ENCODE measurements at regions not wholly inside any gene's neighbourhood (a gene's known extent, or its start where the extent isn't known, plus 50 kb on each side); places are given as distances from the start of the nearest gene placed in this dataset.
"Not testable (repeated sequence)": the region's sequence is repeated elsewhere in the genome, so short reads cannot be mapped to it uniquely, and the experiment has no call there.

DNA sequence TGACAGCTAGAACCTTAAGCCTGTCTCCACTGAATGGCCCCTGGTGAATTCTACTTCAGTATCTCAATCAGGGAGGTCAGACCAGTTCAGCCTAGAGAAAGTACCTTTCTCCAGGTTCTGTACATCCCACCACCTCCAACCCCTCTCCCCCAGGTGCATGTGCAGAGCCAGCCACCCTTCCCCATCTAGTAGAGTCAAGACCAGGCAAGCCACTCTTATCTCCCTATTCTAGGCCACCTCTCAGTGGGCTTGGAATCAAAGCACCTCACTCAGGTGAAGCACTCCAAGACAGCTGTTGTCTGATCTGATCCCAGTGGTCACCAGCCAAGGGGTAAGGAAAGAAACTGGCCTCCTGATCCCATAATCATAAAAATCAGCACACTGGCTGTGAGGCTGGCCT, 340.9 kb downstream of the BCL11B start:
- no peak overlapping the region for H3K27ac ChIP-seq (ENCODE audit: low read length)
- no peaks in the 10 kb centered on the region for H3K4me1 ChIP-seq (ENCODE audit: control insufficient read depth, insufficient read depth, low read length)
- no peaks in the 10 kb centered on the region for H3K36me3 ChIP-seq (ENCODE audit: control insufficient read depth, insufficient read depth, low read length)
- DNase-seq (ENCODE audit: low read depth, low spot score): no peak
- no peaks in the 10 kb centered on the region for H3K27me3 ChIP-seq (ENCODE audit: control insufficient read depth, insufficient read depth, low read length)
- no peaks in the 10 kb centered on the region for H3K9me3 ChIP-seq (ENCODE audit: control insufficient read depth, insufficient read depth, low read length)
- H3K4me3 ChIP-seq (ENCODE audit: low read length): no peak overlapping the region

DNA sequence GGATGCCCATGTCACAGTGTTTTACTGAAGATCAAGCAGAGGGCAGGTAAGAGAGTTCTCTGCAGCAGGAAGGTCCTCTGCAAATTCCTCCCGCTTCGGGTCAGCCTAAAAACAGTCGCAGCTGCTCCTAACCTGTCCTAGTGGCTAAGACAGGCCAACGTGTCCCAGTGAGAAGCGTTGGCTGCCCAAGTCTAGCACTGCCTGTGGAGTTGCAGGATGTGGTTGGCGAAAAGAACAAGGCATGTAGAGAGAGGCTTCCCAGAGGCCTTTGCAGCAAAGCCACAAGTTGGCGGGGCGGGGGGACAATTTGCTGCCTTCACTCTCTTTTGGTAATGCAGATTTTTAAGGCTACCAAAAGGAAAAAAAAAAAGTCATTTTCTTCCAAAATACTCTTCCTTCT, 340.1 kb downstream of the BCL11B start:
- WGBS (ENCODE audit: insufficient coverage, insufficient read length): no CpG with 5 or more reads among the region's 8 CpGs
- H3K9me3 ChIP-seq (ENCODE audit: control insufficient read depth, insufficient read depth, low read length): no peaks in the 10 kb centered on the region
- H3K27ac ChIP-seq (ENCODE audit: low read length): no peak overlapping the region
- no peaks in the 10 kb centered on the region for H3K4me1 ChIP-seq (ENCODE audit: control insufficient read depth, insufficient read depth, low read length)
- H3K36me3 ChIP-seq (ENCODE audit: control insufficient read depth, insufficient read depth, low read length): no peaks in the 10 kb centered on the region
- DNase-seq (ENCODE audit: low read depth, low spot score): no peak
- H3K4me3 ChIP-seq (ENCODE audit: low read length): no peak overlapping the region
- H3K27me3 ChIP-seq (ENCODE audit: control insufficient read depth, insufficient read depth, low read length): no peaks in the 10 kb centered on the region

DNA sequence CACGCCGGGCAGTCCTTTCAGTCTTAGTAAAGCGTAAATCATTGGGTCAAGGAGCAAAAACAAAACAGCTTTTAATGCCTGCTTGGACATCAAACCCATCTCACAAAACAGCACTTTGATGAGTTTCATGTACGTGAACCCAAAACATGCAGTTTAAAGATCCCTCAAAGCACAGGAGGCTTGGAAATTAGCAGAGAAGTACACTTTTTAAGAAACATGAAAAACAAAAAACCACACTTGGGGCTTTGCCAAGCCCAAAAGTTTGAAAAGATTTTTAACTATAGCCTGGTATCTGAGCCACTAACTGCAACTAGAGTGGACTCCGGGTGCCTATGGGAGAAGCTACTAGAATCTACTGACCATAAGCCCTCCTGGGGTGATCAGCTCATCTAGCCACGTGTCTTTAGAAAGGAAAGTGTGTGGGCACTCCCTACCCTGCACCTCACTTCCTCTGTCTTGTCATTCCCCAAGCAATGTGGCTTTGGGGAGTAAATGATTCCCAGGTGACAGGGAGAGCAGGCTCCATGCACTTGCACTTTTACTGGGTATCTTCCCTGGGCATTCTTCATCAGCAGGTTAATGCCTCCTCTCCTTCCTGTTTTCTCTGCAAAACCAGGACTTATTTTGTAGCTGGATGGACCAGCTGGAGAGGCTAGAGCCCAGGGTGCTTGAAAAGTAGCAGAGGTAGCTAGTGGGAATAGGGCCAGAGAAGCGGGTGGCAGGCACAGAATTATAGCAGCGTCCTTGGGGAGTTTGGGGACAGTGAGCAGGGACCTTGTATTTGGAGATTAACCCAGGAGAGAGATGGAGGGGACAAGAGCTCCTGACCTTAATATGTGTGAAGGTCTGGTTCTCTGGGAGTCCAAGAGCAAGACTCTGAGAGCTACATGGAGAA, 339.3 kb downstream of the BCL11B start:
- no peaks in the 10 kb centered on the region for H3K9me3 ChIP-seq (ENCODE audit: control insufficient read depth, insufficient read depth, low read length)
- H3K4me1 ChIP-seq (ENCODE audit: control insufficient read depth, insufficient read depth, low read length): no peaks in the 10 kb centered on the region
- no peak for DNase-seq (ENCODE audit: low read depth, low spot score)
- no peak overlapping the region for H3K4me3 ChIP-seq (ENCODE audit: low read length)
- no CpG with 5 or more reads among the region's 8 CpGs for WGBS (ENCODE audit: insufficient coverage, insufficient read length)
- no peak overlapping the region for H3K27ac ChIP-seq (ENCODE audit: low read length)
- H3K27me3 ChIP-seq (ENCODE audit: control insufficient read depth, insufficient read depth, low read length): no peaks in the 10 kb centered on the region
- H3K36me3 ChIP-seq (ENCODE audit: control insufficient read depth, insufficient read depth, low read length): no peaks in the 10 kb centered on the region

DNA sequence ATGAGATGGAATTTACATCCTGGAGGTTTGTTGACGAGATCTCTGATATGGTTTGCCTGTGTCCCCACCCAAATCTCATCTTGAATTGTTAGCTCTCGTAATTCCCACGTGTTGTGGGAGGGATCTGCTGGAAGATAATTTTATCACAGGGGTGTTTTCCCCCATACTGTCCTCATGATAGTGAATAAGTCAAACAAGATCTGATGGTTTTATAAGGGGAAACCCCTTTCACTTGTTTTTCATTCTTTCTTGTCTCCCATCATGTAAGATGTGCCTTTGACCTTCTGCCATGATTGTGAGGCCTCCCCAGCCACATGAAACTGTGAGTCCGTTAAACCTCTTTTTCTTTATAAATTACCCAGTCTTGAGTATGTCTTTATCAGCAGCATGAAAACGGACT, 337.4 kb downstream of the BCL11B start:
- DNase-seq (ENCODE audit: low read depth, low spot score); H3K27ac ChIP-seq (ENCODE audit: low read length); H3K9me3 ChIP-seq (ENCODE audit: control insufficient read depth, insufficient read depth, low read length); H3K4me1 ChIP-seq (ENCODE audit: control insufficient read depth, insufficient read depth, low read length); H3K4me3 ChIP-seq (ENCODE audit: low read length); H3K27me3 ChIP-seq (ENCODE audit: control insufficient read depth, insufficient read depth, low read length); H3K36me3 ChIP-seq (ENCODE audit: control insufficient read depth, insufficient read depth, low read length): not testable (repeated sequence)
- WGBS (ENCODE audit: insufficient coverage, insufficient read length): no CpG with 5 or more reads among the region's 5 CpGs

DNA sequence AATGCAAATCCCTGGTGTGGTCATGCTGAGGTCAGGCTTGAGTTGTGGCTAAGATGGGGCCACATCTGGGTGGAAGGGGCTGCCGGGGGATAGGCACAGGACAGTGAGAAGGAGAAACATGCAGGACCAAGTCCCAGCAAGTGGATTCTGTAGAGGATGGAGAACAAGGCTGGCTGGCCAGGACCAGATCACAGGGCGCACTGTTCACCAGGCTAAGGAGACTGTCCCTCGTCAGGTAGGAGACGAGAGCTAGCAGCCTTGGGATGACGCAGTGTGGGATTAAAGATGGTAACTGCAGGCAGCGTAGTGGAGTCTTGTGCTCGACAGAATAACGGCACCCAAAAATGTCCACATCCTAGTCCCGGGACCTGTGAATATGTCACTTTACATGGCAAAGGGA, 336.1 kb downstream of the BCL11B start:
- Histone ChIP-seq H3K9me3 (ENCODE audit: control insufficient read depth, insufficient read depth, low read length) (no peaks in the 10 kb centered on the region), H3K4me1 (ENCODE audit: control insufficient read depth, insufficient read depth, low read length) (no peaks in the 10 kb centered on the region), H3K27me3 (ENCODE audit: control insufficient read depth, insufficient read depth, low read length) (no peaks in the 10 kb centered on the region), H3K4me3 (ENCODE audit: low read length) (no peak overlapping the region), H3K36me3 (ENCODE audit: control insufficient read depth, insufficient read depth, low read length) (no peaks in the 10 kb centered on the region), H3K27ac (ENCODE audit: low read length) (no peak overlapping the region)
- no peak for DNase-seq (ENCODE audit: low read depth, low spot score)
- no CpG with 5 or more reads among the region's 9 CpGs for WGBS (ENCODE audit: insufficient coverage, insufficient read length)

DNA sequence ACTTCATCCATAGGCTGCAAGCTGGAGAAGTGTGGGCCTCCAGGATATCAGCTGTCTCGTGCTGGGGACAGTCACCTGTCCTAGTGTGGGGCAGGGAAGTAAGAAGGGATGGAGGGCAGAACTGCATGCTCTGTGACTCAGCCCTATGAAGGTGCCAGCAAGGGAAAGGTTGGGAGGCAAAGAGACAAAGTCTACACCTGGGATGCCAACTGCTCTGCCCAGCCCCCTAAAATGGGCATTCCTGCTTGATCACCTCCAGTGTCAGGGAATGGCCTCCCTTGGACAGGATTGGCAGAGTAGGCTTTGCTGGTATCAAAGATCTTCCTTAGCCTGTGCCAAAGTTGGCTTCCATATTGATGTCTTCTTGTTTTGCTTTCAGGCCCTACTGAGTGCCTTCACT, 335.0 kb downstream of the BCL11B start:
- no peak overlapping the region for H3K27ac ChIP-seq (ENCODE audit: low read length)
- no CpG with 5 or more reads among the region's 1 CpG for WGBS (ENCODE audit: insufficient coverage, insufficient read length)
- no peak for DNase-seq (ENCODE audit: low read depth, low spot score)
- no peaks in the 10 kb centered on the region for H3K36me3 ChIP-seq (ENCODE audit: control insufficient read depth, insufficient read depth, low read length)
- H3K4me3 ChIP-seq (ENCODE audit: low read length): no peak overlapping the region
- no peaks in the 10 kb centered on the region for H3K4me1 ChIP-seq (ENCODE audit: control insufficient read depth, insufficient read depth, low read length)
- H3K9me3 ChIP-seq (ENCODE audit: control insufficient read depth, insufficient read depth, low read length): no peaks in the 10 kb centered on the region
- H3K27me3 ChIP-seq (ENCODE audit: control insufficient read depth, insufficient read depth, low read length): no peaks in the 10 kb centered on the region

DNA sequence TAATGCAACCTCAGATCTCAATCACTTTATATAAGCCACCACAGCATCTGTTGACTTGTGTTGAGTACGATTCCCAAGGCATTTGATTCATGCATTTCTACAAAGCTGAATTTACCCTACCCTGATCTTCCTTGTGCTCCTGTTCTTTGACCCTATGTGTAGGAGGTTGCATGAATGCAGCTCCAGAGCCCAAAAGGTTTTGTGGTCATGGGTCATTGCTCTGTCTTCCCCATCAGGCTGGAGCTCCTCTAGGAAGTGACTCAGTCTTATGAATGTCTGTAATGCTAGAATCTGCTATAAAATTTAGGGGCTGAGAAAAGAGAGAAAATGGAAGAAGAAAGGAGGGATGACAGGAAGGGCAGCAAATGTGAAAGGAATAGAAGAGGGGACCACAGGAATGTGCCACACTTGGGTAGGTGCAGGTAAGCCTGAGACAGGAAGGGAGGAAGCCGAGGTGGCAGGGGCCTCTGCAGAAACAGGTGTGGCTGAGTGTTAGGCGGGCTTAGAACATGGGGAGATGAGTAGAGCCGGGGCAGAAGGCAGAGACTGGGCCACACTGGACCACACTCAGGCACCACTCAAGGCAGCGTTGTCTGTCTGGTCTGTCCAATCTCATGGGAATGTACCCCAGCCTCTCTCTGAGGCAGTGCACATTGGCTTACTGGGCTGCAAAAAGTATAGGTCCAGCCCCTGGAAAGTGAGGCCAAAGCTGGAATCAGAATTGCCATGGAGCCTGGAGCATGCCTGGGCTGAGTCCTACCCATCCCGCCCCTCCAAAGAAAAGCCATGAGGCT, 334.1 kb downstream of the BCL11B start:
- H3K4me1 ChIP-seq (ENCODE audit: control insufficient read depth, insufficient read depth, low read length): no peaks in the 10 kb centered on the region
- no peaks in the 10 kb centered on the region for H3K27me3 ChIP-seq (ENCODE audit: control insufficient read depth, insufficient read depth, low read length)
- no peak overlapping the region for H3K27ac ChIP-seq (ENCODE audit: low read length)
- H3K9me3 ChIP-seq (ENCODE audit: control insufficient read depth, insufficient read depth, low read length): no peaks in the 10 kb centered on the region
- WGBS (ENCODE audit: insufficient coverage, insufficient read length): no CpG with 5 or more reads among the region's 6 CpGs
- no peak overlapping the region for H3K4me3 ChIP-seq (ENCODE audit: low read length)
- H3K36me3 ChIP-seq (ENCODE audit: control insufficient read depth, insufficient read depth, low read length): no peaks in the 10 kb centered on the region
- no peak for DNase-seq (ENCODE audit: low read depth, low spot score)

DNA sequence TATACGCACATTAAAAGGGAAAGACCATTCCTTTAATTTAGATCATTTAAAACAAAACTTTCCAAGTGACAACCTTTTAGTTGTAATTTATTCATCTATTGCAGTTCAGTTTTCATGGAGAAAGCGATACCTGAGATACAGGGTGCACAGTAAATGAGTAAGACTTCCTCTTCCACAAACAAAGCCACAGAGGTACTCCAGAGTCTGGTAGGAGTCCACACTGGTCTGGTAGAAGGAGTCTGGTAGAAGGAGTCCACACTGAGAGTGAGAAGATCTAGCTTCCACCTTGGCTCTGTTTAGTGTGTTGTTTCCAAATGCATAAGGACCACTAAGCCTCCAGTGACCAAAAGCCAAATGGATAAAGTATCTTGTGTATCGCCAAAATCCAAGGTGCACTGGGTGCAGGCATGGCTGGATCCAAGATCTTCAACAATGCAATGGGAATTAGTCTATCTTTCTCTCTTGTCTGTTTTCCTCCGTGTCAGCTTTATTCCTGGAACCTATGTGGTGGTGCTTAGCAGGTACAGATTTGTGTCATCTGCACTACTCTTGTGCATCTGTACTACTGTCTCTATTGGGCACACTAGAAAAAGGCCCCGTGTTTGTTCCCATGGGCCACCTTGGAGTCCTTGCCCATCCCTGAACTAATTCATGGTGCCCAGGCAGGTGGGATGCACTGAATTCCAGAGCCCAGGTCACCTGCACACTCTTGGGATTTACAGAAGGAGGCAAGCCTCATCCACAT, 331.1 kb downstream of the BCL11B start:
- no peak overlapping the region for H3K4me3 ChIP-seq (ENCODE audit: low read length)
- H3K36me3 ChIP-seq (ENCODE audit: control insufficient read depth, insufficient read depth, low read length): no peaks in the 10 kb centered on the region
- H3K27me3 ChIP-seq (ENCODE audit: control insufficient read depth, insufficient read depth, low read length): no peaks in the 10 kb centered on the region
- no peaks in the 10 kb centered on the region for H3K4me1 ChIP-seq (ENCODE audit: control insufficient read depth, insufficient read depth, low read length)
- no peak overlapping the region for H3K27ac ChIP-seq (ENCODE audit: low read length)
- DNase-seq (ENCODE audit: low read depth, low spot score): no peak
- no peaks in the 10 kb centered on the region for H3K9me3 ChIP-seq (ENCODE audit: control insufficient read depth, insufficient read depth, low read length)
- WGBS (ENCODE audit: insufficient coverage, insufficient read length): no CpG with 5 or more reads among the region's 5 CpGs

DNA sequence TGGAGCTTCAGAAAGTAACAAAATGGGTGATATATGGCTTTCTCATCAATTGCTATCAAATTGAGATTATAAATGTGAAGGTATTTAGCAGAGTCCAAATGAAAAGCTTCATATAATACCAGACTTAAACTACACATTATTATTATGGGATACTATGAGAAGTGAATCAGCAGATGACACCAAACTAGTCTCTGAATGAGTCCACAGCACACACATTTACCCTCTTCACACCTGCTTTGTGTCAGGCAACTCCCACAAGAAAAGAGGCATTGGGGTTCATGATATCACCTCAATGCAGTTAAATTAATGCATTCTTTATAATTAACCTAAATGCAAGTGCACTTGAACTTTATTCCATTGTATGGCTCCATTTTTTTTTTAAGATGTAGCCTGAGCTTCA, 330.5 kb downstream of the BCL11B start:
- Histone ChIP-seq H3K27me3 (ENCODE audit: control insufficient read depth, insufficient read depth, low read length) (no peaks in the 10 kb centered on the region), H3K27ac (ENCODE audit: low read length) (no peak overlapping the region)

DNA sequence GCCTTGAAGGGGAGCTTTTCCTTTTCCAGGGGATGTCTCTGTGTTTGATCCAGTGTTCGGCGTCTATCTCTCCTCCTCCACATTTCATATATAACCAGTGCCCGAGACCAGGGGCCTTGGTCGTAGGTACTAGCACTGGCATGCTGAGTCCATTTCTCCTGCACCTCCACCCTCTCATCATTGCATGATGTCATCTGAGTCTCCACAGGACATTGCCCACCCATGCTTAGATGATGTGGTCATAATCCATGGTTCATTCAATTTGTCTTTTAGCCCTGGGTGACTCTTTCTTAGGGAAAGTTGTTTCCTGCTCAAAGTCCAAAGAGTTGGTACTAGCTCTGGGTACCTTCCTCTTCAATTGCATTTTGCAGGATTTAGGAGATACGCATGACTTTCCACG, 328.1 kb downstream of the BCL11B start:
- no peaks in the 10 kb centered on the region for H3K27me3 ChIP-seq (ENCODE audit: control insufficient read depth, insufficient read depth, low read length)
- WGBS (ENCODE audit: insufficient coverage, insufficient read length): no CpG with 5 or more reads among the region's 6 CpGs

More for the DNA sequence above, 330.5 kb downstream of the BCL11B start:
- H3K9me3 ChIP-seq (ENCODE audit: control insufficient read depth, insufficient read depth, low read length): no peaks in the 10 kb centered on the region
- no peaks in the 10 kb centered on the region for H3K4me1 ChIP-seq (ENCODE audit: control insufficient read depth, insufficient read depth, low read length)
- no peak overlapping the region for H3K4me3 ChIP-seq (ENCODE audit: low read length)
- DNase-seq (ENCODE audit: low read depth, low spot score): no peak
- no peaks in the 10 kb centered on the region for H3K36me3 ChIP-seq (ENCODE audit: control insufficient read depth, insufficient read depth, low read length)

More for the DNA sequence above, 328.1 kb downstream of the BCL11B start:
- H3K4me1 ChIP-seq (ENCODE audit: control insufficient read depth, insufficient read depth, low read length): peaks cover 2% of the 10 kb centered on the region; the same call in 1 of the 2 replicates
- DNase-seq (ENCODE audit: low read depth, low spot score): no peak
- no peak overlapping the region for H3K27ac ChIP-seq (ENCODE audit: low read length)
- no peaks in the 10 kb centered on the region for H3K9me3 ChIP-seq (ENCODE audit: control insufficient read depth, insufficient read depth, low read length)
- no peaks in the 10 kb centered on the region for H3K36me3 ChIP-seq (ENCODE audit: control insufficient read depth, insufficient read depth, low read length)
- H3K4me3 ChIP-seq (ENCODE audit: low read length): no peak overlapping the region
